Skin epidermis (tissue), 12 donors: ENCODE measurements at regions not wholly inside any gene's neighbourhood (a gene's known extent, or its start where the extent isn't known, plus 50 kb on each side); places are given as distances from the start of the nearest gene placed in this dataset.

Experiments used
- H3K27ac ChIP-seq, 21 experiments: fragments of 200-600 bp; sonication (generic) in 11 of 21; one replicate each; pipeline ENCODE4 v1.5.0; 2020; ENCODE audit warnings: mild to moderate bottlenecking in 3 of 21, inconsistent platforms in 2 of 21, moderate library complexity in 2 of 21
- H3K4me3 ChIP-seq, 7 experiments: fragments of 200-600 bp; sonication (generic) in 2 of 7; one replicate each; pipeline ENCODE4 v1.5.0; 2020; ENCODE audit warnings: inconsistent platforms in 2 of 7, mild to moderate bottlenecking in 2 of 7, moderate library complexity in 1 of 7

- no peak overlapping the region for H3K27ac ChIP-seq
- H3K4me3 ChIP-seq, result no peak overlapping the region
Observed at GRCh38 chr22:47291565-47292495, 529.4 kb downstream of the TBC1D22A start.

- no peak overlapping the region for H3K4me3 ChIP-seq
- no peak overlapping the region for H3K27ac ChIP-seq
Observed at GRCh38 chr22:47290706-47291430, 528.4 kb downstream of the TBC1D22A start.

- H3K4me3 ChIP-seq, result no peak overlapping the region
Observed at GRCh38 chr22:47289336-47289985, 527.0 kb downstream of the TBC1D22A start.

GRCh38 chr22:47288680-47289079 lies 526.2 kb downstream of the TBC1D22A start:
- Histone ChIP-seq H3K27ac (no peak overlapping the region), H3K4me3 (no peak overlapping the region)

More at GRCh38 chr22:47289336-47289985, 527.0 kb downstream of the TBC1D22A start:
- no peak overlapping the region for H3K27ac ChIP-seq

- Histone ChIP-seq H3K4me3 (no peak overlapping the region), H3K27ac (no peak overlapping the region)
Observed at GRCh38 chr22:47287516-47287915, 525.1 kb downstream of the TBC1D22A start.

- Histone ChIP-seq H3K4me3 (no peak overlapping the region), H3K27ac (no peak overlapping the region)
Observed at GRCh38 chr22:47286590-47286989, 524.1 kb downstream of the TBC1D22A start.

GRCh38 chr22:47285981-47286380 lies 523.5 kb downstream of the TBC1D22A start:
- no peak overlapping the region for H3K4me3 ChIP-seq

GRCh38 chr22:47284822-47285221 lies 522.4 kb downstream of the TBC1D22A start:
- H3K4me3 ChIP-seq, result no peak overlapping the region

More at GRCh38 chr22:47285981-47286380, 523.5 kb downstream of the TBC1D22A start:
- H3K27ac ChIP-seq, result no peak overlapping the region

GRCh38 chr22:47284360-47284759 lies 521.9 kb downstream of the TBC1D22A start:
- H3K4me3 ChIP-seq, result no peak overlapping the region
- H3K27ac ChIP-seq, result no peak overlapping the region

More at GRCh38 chr22:47284822-47285221, 522.4 kb downstream of the TBC1D22A start:
- no peak overlapping the region for H3K27ac ChIP-seq

- Histone ChIP-seq H3K27ac (no peak overlapping the region), H3K4me3 (no peak overlapping the region)
Observed at GRCh38 chr22:47283616-47284270, 521.3 kb downstream of the TBC1D22A start.

GRCh38 chr22:47282851-47283250 lies 520.4 kb downstream of the TBC1D22A start:
- Histone ChIP-seq H3K4me3 (no peak overlapping the region), H3K27ac (no peak overlapping the region)

GRCh38 chr22:47282366-47282765 lies 519.9 kb downstream of the TBC1D22A start:
- H3K27ac ChIP-seq, result no peak overlapping the region
- no peak overlapping the region for H3K4me3 ChIP-seq

- no peak overlapping the region for H3K4me3 ChIP-seq
- no peak overlapping the region for H3K27ac ChIP-seq
Observed at GRCh38 chr22:47281126-47282106, 519.0 kb downstream of the TBC1D22A start.

- H3K27ac ChIP-seq, result no peak overlapping the region
- H3K4me3 ChIP-seq, result no peak overlapping the region
Observed at GRCh38 chr22:47280301-47280700, 517.9 kb downstream of the TBC1D22A start.

- H3K4me3 ChIP-seq, result no peak overlapping the region
- H3K27ac ChIP-seq, result no peak overlapping the region
Observed at GRCh38 chr22:47279746-47280145, 517.3 kb downstream of the TBC1D22A start.

- H3K27ac ChIP-seq, result no peak overlapping the region
- H3K4me3 ChIP-seq, result no peak overlapping the region
Observed at GRCh38 chr22:47279337-47279736, 516.9 kb downstream of the TBC1D22A start.

- no peak overlapping the region for H3K27ac ChIP-seq
Observed at GRCh38 chr22:47278655-47279054, 516.2 kb downstream of the TBC1D22A start.

GRCh38 chr22:47277531-47277930 lies 515.1 kb downstream of the TBC1D22A start:
- H3K27ac ChIP-seq, result no peak overlapping the region
- H3K4me3 ChIP-seq, result no peak overlapping the region

More at GRCh38 chr22:47278655-47279054, 516.2 kb downstream of the TBC1D22A start:
- H3K4me3 ChIP-seq, result no peak overlapping the region

- no peak overlapping the region for H3K27ac ChIP-seq
- no peak overlapping the region for H3K4me3 ChIP-seq
Observed at GRCh38 chr22:47276991-47277390, 514.5 kb downstream of the TBC1D22A start.
